GM18907 (cell line): ENCODE measurements at regions not wholly inside any gene's neighbourhood (a gene's known extent, or its start where the extent isn't known, plus 50 kb on each side); places are given as distances from the start of the nearest gene placed in this dataset.

Experiments
- ATAC-seq: cut with Tn5 transposase; IDR thresholded peaks from one replicate; pipeline ENCODE4 v1.9.1; 2021; ENCODE audit warnings: mild to moderate bottlenecking, moderate library complexity; ENCODE audit not compliant: unreplicated experiment

- ATAC-seq = no peak
These were observed 459.3 kb downstream of the MATN1 start for GRCh38 chr1:30263888-30264671.

DNA sequence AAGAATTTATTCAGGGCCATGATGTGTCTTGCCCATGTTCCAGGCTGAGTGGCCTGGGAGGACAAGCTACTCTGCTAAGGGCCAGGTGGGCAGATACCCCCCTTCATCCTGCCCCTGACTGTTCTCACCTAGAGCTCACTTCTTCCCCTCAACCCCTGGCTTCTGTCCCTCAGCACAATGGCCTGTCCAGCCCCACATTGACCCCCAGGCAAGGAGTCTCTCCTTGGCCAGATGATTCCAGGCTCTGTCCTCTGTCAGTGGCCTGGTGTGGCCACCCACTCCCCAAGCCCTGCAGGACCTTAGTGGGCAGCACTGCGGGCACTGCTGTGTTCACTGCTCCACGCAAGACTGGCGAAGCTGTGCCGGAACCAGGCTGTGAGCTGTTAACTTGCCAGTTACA, 460.0 kb downstream of the MATN1 start:
- no peak for ATAC-seq

GRCh38 chr1:30262158-30262557, 461.2 kb downstream of the MATN1 start:
- no peak for ATAC-seq

- ATAC-seq = no peak
These were observed 463.1 kb downstream of the MATN1 start for GRCh38 chr1:30260318-30260717.

DNA sequence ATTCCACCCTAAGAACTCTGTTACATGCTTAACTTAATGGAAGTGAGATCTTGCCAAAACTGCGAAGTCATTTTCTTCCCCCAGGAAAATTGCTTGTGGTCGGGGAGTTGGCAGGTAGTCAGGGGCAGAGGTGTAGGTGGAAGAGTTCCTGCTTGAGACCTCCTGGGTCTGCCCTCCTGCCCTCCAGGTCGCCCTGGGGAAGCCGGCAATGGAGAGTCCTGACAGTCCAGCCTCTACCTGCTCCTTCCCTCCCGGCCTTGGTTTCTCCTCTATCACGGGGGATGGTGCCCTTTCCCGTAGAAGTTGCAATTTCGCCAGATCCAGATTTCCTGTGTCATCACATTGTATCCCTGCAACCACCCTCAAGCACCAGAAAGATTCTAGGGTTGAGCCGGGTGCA, 463.8 kb downstream of the MATN1 start:
- ATAC-seq = no peak

DNA sequence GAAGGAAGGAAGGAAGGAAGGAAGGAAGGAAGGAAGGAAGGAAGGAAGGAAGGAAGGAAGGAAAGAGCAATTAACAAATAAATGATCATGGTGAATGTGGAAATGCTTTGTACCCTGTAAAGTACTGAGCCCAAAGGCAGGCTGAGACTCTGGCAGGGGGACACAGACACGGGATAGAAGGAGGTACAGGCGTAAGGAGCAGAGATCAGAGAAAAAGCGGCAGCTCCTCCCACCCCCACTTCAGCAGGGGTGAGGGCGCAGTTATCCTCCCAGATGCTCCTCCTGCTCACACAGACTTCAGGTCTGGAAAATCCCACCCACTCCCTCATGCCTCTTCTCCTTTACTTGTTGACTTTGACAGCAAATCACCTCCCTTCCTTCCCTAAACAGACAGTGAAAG, 464.5 kb downstream of the MATN1 start:
- no peak for ATAC-seq

- ATAC-seq = no peak
These were observed 464.9 kb downstream of the MATN1 start for GRCh38 chr1:30258471-30258870.

- no peak for ATAC-seq
These were observed 465.5 kb downstream of the MATN1 start for GRCh38 chr1:30257742-30258380.

GRCh38 chr1:30257322-30257721, 466.1 kb downstream of the MATN1 start:
- no peak for ATAC-seq

DNA sequence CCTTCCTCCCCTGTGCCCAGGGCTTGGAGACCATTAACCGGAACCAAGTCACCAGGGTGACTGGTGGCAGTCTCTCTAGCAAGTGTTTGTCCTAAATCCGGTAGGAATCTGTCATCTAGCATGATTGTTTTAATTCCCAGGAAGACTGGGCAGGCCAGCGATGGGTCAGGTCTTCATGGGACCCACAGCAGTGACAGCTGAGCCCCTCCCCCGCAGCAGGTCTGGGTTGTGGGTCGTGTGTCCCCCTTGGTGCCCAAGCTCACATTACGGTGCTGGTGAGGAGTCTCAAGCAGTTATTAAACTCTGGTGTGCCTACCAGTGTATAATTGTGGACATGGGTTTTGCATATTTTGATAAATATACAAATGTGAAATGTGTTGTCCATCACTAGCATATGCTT, 466.5 kb downstream of the MATN1 start:
- no peak for ATAC-seq

DNA sequence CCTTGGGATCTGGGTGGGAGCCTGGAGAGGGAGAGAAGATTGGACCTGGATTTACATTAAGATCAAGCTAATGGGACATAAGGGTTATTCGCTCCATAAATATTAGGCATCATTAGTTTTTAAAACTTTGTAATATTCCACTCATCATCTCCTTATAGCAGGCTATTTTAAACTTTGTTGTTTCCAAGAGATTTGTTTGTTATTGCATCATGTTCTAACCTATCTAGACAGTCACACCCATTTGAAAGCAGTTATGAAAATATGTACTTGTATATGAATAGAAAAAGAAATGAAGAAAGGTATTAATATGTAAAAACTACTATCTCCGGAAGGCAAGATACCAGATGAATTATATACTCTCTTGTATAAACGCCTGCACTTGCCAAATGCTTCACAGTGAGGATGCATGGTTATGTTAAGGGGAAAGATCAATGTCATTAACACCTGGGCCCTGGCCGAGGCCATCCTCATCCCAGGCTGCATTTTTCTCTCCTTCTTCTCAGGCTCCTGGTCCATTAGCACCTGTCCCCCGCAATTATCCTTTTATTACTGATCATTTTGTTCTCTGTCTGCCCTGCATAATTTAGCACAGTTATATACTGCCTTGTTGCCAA, 468.2 kb downstream of the MATN1 start:
- no peak for ATAC-seq

DNA sequence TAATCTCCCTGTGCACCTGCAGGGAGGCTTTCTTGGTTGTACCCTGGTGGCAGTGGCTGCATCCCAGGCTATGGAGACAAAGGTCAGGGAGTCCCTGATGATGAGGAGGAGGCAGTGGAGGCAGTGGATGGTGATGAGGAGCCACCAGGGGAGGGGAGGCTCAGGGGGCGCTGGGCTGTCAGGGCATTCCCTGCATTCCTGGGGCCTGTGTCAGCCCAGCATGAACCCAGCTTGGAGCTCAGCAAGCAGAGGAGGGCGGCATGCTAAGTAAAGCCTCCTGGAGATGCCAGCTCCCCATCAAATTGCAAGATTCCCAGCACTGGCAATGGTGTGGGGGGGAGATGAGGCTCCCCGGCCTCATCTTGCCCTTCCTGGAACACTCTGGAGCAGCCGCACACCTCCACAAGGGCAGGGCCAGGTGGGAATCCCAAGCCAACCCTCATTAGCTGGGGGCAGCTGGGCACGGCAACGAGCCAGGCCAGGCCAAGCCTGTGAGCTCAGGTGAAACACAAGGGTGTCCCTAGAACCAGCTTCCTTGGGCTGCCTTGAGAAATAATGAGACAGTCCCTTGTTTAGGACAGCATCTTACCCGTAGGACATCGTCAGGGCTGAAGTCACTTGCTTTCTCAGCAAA, 469.5 kb downstream of the MATN1 start:
- ATAC-seq = no peak

- no peak for ATAC-seq
These were observed 470.0 kb downstream of the MATN1 start for GRCh38 chr1:30253361-30253760.

- ATAC-seq = no peak
These were observed 472.2 kb downstream of the MATN1 start for GRCh38 chr1:30250984-30251850.

- ATAC-seq = no peak
These were observed 472.9 kb downstream of the MATN1 start for GRCh38 chr1:30250338-30250983.

DNA sequence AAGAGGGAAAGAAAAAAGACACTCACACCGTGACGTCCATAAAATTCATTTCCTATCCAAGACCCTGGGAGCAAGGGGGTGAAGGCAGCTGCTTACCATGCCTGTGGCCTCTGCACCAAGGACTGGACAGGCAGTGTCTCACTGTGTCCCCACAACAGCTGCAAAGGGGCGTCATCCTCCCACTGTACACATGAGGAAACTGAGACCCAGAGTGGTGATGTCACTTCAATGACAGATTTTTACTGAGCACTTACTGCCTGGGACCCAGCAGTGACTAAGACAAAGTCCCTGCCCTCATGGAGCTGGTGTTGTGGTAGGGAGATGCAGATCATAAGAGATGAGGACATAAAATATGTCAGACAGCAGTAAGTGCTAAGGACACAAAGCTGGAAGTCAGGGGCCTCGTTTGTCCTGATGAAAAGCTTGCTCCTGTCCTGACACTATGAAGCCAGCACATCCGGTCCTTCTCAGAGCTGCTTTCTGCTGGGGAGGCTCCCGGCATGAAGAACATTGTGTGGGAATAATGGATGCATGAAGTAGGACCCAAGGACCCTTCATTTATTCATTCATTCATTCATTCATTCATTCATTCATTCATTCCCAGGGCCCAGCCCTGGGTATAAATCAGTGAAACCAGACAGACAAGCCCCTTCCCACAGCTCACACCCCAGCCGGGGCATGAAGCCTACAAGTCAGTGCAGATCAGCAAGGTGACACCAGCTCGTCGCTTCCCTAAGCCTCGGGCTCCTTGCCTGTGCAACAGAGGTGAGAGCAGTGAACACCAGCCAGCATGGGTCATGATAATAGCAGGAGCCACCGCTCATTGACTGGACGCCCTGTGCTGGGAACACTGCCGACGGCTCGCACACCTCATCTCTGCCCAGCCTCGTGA, 473.7 kb downstream of the MATN1 start:
- ATAC-seq = no peak

DNA sequence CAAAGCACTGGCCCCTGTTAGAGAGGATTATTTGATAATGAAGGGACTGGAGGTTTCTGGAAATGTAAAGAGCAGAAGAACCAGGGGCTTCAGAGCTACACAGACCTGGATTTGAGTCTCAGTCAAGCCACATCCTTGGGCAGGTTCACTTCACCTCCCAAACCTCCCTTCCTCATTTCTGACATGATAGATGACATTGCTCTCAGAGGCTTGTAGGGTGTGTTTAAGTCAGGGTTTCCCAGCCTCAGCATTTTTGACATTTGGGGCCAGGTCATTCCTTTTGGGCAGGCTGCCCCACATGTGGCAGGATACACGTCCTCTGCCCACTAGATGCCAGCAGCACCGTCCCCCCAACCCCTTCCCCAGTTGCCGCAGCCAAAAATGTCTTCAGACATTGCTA, 474.6 kb downstream of the MATN1 start:
- no peak for ATAC-seq

DNA sequence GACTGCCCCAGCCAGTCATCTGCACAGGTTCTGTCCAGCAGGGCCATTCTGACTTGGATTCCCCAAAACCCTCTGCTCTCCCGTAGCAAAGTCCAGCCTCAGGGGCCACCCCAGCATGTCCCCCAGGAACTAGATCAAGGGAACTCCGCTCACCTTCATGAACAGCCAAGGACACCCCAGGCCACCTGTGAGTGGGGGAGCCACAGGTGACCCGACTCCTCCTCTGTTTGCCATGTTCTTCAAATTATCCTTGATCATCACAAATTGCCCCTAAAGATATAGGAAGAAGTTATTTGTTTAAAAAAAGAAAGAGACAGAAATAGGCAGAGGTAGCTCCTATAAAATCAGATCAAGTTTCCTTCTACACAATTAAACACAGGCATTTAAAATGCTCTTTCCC, 475.0 kb downstream of the MATN1 start:
- ATAC-seq = no peak

GRCh38 chr1:30244801-30245200, 478.6 kb downstream of the MATN1 start:
- no peak for ATAC-seq
